HG02623 (cell line): ENCODE measurements at regions not wholly inside any gene's neighbourhood (a gene's known extent, or its start where the extent isn't known, plus 50 kb on each side); places are given as distances from the start of the nearest gene placed in this dataset.

Source experiments
- ATAC-seq: cut with Tn5 transposase; IDR thresholded peaks from one replicate; pipeline ENCODE4 v1.9.1; 2021; ENCODE audit warnings: moderate library complexity; ENCODE audit not compliant: unreplicated experiment

- ATAC-seq = no peak
Observed at GRCh38 chr5:113792806-113793205, 279.3 kb downstream of the YTHDC2 start.

- no peak for ATAC-seq
Observed at GRCh38 chr5:113794981-113795380, 281.5 kb downstream of the YTHDC2 start.

GRCh38 chr5:113800686-113801085 lies 287.2 kb downstream of the YTHDC2 start:
- ATAC-seq = no peak

GRCh38 chr5:113804264-113804663 lies 290.8 kb downstream of the YTHDC2 start:
- no peak for ATAC-seq

GRCh38 chr5:113804943-113805342 lies 291.4 kb downstream of the YTHDC2 start:
- no peak for ATAC-seq

GRCh38 chr5:113806250-113806649 lies 292.8 kb downstream of the YTHDC2 start:
- no peak for ATAC-seq

GRCh38 chr5:113806904-113807303 lies 293.4 kb downstream of the YTHDC2 start:
- no peak for ATAC-seq

GRCh38 chr5:113807427-113807991 lies 294.0 kb downstream of the YTHDC2 start:
- ATAC-seq = no peak

- ATAC-seq = no peak
Observed at GRCh38 chr5:113808956-113809355, 295.5 kb downstream of the YTHDC2 start.

- no peak for ATAC-seq
Observed at GRCh38 chr5:113809626-113810025, 296.1 kb downstream of the YTHDC2 start.

- ATAC-seq = no peak
Observed at GRCh38 chr5:113813466-113813865, 300.0 kb downstream of the YTHDC2 start.

- no peak for ATAC-seq
Observed at GRCh38 chr5:113817683-113818082, 304.2 kb downstream of the YTHDC2 start.

- ATAC-seq = no peak
Observed at GRCh38 chr5:113823696-113824095, 310.2 kb downstream of the YTHDC2 start.

- no peak for ATAC-seq
Observed at GRCh38 chr5:113824307-113824706, 310.8 kb downstream of the YTHDC2 start.

GRCh38 chr5:113825176-113825575 lies 311.7 kb downstream of the YTHDC2 start:
- ATAC-seq = no peak

GRCh38 chr5:113846941-113847340 lies 333.4 kb downstream of the YTHDC2 start:
- ATAC-seq = no peak

- no peak for ATAC-seq
Observed at GRCh38 chr5:113864437-113864836, 350.9 kb downstream of the YTHDC2 start.

GRCh38 chr5:113866763-113867162 lies 353.3 kb downstream of the YTHDC2 start:
- no peak for ATAC-seq

- ATAC-seq = no peak
Observed at GRCh38 chr5:113869611-113870010, 356.1 kb downstream of the YTHDC2 start.

- no peak for ATAC-seq
Observed at GRCh38 chr5:113871972-113872371, 358.5 kb downstream of the YTHDC2 start.

- no peak for ATAC-seq
Observed at GRCh38 chr5:113875096-113875495, 361.6 kb downstream of the YTHDC2 start.

- no peak for ATAC-seq
Observed at GRCh38 chr5:113891491-113891890, 378.0 kb downstream of the YTHDC2 start.

- no peak for ATAC-seq
Observed at GRCh38 chr5:113896789-113897188, 383.3 kb downstream of the YTHDC2 start.
